Hindlimb muscle (tissue), 1 donor: ENCODE measurements at regions not wholly inside any gene's neighbourhood (a gene's known extent, or its start where the extent isn't known, plus 50 kb on each side); places are given as distances from the start of the nearest gene placed in this dataset.
"Not testable (repeated sequence)": the region's sequence is repeated elsewhere in the genome, so short reads cannot be mapped to it uniquely, and the experiment has no call there.

Experiments used
- DNase-seq: peaks from one replicate; pipeline ENCODE4 v3.0.0-alpha.2; 2013

GRCh38 chr5:173495225-173495904 is 121.1 kb downstream of the BOD1 start:
- DNase-seq = peak; percentile 76

DNA sequence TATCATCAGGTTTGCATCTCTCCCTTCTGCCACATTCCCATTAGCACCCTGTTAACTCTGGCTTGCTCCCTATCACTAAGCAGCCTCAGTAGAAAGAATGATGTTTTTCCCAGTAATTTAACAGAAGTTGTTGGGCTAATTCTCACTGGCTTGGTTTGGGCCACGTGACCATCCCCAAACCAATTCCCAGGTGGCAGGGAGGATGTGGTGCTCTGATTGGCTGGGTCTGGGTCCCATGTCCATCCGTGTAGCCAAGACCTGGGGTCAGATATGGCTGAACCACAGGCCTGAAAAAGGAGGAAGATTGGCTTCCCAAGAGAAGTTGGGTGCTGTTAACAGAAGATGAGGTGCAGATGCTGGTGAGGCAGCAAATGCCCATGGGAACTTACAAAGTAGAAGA is 122.0 kb downstream of the BOD1 start:
- no peak for DNase-seq

- no peak for DNase-seq
These were observed 122.6 kb downstream of the BOD1 start for GRCh38 chr5:173493846-173494245.

GRCh38 chr5:173493040-173493439 is 123.4 kb downstream of the BOD1 start:
- DNase-seq = no peak

DNA sequence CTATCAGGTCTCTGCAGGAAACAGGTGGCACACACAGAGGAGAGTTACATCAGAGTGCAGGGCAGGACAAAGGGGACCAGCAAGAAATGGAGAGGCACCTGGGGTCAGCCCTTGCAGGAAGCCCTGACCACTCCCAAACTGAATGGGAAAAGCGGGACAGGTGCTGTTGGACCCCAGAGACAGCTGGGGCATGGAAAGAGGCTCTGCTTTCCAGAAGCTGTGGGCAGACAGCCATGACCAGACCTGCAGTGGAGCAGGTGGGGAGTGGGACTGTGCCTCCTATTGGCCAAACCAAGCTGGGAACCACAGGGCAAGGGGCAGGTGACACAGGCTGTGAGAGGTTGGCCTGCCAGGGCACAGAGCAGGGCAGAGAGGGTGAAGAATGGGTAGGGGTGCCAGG is 125.8 kb downstream of the BOD1 start:
- no peak for DNase-seq

- no peak for DNase-seq
These were observed 128.3 kb downstream of the BOD1 start for GRCh38 chr5:173488144-173488543.

DNA sequence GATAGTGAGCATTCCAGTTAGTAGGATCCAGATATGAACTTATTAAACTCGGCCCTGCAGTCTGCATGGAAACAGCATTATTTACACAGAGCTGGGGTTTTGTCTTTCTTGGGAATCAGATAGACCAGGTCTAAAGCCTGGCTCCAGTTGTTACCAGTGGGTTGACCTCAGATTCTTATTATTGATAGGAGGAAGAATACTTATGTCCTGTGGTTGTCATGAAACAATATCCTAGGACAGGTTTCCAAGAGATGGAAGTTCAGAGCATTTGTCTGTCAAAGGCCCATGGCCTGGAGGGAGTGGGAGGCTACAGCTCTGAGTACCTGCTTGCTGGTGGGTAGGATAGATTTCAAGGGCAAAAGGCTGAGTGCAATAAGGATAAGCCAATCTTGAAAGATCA is 129.2 kb downstream of the BOD1 start:
- DNase-seq = no peak

DNA sequence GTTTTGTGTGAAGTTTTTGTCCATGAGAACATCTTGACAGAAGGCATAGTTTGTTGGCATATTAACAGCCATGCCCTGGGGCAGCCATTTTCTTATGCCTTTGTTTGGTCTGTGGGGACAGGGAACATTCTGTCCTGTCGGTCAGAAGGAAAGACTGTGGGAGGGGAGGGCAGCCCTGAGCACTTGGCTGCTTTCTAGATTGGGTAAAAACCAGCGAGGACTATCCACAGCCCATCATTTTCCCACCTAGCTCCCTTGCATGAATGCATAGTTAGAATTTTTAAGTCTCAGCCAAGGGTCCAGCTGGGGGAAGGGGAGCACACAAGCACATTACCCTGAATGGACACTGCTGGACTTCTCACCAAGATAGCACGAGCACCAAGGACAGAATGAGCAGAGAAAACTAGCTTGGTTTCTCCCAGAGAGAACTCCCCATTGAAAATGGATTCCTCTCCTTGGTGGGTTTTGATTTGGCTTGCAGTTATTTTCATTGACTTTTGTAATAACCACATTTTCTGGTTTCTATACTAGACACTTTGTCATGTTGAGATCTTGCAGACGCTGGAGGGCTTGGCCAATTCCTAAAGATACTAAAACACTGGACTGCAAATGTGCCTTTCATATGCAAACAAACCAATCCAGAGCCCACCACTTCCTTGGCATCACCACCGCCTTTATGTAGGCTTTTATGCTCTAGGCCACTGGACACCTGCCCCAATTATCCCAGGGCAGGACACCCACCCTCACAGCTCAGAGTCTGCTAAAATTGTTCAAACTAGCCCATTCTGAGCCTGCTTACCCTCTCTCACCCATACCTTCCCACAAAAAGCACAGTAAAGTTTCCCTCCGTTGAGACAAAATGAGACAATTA is 129.9 kb downstream of the BOD1 start:
- no peak for DNase-seq

DNA sequence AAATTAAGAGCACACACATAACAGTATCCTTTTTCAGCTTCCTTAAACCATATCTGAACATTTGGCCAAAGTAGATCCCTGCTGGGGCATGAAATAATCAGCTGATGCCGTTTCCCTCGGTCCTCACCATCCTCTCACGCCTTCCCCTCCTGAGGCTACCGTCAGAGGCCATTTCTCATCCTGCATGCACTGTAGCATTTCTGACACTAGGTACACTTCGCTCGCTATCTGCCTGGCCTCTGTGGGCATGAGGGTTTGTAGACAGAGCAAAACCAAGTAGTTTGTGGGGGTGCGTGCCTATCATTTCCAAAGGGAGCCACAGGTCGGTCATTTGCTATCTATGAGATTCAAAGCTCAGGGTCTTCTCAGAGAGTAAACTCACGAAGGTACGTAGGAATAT is 131.9 kb downstream of the BOD1 start:
- DNase-seq = no peak

GRCh38 chr5:173483599-173483998 is 132.9 kb downstream of the BOD1 start:
- DNase-seq = not testable (repeated sequence)

DNA sequence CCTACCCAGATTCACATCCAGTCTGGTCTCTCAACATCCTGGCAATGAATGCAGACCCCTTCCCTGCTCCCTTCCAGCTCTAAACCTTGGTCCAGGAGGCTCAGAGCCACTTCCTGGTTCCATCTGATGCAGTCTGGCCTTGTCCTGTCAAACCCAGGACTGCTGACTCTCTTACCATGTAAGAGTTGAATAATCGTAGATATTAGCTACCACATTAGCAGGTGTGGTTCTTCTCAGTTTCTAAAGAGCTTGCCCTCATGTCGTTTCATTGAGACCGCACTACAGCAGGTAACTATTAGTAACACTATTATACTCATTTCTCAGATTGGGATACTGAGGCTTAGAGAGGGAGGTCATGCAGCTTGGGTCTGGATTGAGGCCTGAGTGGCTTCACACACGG is 133.3 kb downstream of the BOD1 start:
- DNase-seq = no peak

DNA sequence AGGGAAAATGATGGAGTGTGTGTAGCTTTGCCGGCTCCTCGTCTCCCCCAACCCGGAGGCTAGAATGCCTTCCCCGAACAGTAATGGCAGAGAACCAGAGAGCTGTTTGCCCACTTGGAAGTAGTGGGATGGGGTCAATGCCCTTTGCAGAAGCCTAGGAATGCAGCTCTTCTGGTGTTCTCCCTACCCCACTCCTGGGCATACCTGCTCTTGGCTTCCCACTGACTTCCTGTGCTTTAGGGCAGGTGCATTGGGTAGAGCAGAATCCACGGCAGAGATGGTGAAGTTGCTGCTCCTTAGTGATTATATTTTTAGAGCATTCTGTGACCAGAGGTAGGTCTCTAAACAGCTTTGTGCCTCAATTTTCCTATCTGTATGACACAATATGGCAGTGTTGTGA is 134.6 kb downstream of the BOD1 start:
- DNase-seq = no peak

DNA sequence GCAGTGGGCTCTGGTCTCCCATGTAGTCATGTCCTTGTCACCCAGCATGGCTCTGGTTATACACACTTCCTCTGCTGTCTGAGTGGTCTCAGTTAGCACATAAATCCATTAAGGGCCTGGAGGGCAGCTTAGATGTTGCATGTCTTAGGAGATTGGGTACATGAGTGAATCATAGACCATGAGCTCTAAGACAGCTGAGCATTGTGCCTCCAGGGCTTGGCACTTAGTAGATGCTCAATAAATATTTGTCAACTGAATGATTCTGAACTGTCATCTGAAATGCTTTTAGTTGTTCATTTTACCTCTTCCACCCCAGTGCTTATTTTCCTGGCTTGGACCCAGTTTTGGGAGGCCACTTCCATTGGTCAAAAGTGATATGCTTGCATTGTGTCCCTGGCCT is 135.6 kb downstream of the BOD1 start:
- no peak for DNase-seq

GRCh38 chr5:173479711-173480110 is 136.7 kb downstream of the BOD1 start:
- DNase-seq = no peak

GRCh38 chr5:173477345-173478040 is 139.0 kb downstream of the BOD1 start:
- DNase-seq = no peak

- no peak for DNase-seq
These were observed 140.7 kb downstream of the BOD1 start for GRCh38 chr5:173475780-173476179.

DNA sequence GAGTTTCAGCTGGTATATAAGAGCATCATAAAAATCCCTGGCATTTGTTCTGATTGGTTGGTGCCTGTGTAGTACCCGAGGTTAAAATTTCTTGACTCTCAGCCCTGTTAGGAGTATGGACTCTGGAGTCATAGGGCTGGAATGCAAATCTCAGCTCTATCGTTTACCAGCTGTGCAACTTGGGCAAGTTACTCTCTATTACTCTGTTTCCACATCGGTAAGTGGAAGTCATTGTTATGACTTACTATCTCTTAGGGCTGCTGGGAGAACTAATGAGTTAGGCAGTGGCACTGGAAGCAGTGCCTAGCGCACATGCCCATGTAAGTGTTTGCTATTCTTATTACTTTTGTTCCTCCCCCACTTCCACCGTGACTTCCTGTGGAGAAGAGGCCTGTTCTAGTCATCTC is 141.6 kb downstream of the BOD1 start:
- no peak for DNase-seq

- DNase-seq = no peak
These were observed 143.2 kb downstream of the BOD1 start for GRCh38 chr5:173473288-173473687.

DNA sequence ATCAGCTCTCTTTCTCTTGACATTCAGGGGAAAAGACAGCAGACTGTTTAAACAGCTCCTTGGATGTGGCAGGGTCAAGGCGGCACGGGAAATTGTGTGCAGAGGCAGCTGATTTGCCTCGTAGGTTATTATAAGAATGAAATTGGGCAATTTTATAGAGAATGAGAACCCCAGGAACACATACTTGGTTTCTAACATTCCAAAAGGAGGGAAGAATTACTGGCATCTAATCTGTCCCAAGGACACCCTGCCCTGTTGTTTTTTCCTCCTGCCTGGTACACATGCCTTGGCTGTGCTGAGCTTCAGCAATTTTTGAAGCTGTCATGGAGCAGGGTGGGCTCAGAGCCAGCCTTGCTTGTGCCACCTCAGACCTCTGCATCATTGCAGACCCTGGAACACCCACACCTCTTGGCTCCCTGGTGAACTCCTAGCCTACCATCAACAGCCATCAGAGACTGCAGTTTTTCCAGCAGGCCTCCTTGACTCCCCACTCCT is 143.6 kb downstream of the BOD1 start:
- no peak for DNase-seq

- DNase-seq = peak; percentile 70
These were observed 143.9 kb upstream of the STC2 start for GRCh38 chr5:173472164-173472563.

DNA sequence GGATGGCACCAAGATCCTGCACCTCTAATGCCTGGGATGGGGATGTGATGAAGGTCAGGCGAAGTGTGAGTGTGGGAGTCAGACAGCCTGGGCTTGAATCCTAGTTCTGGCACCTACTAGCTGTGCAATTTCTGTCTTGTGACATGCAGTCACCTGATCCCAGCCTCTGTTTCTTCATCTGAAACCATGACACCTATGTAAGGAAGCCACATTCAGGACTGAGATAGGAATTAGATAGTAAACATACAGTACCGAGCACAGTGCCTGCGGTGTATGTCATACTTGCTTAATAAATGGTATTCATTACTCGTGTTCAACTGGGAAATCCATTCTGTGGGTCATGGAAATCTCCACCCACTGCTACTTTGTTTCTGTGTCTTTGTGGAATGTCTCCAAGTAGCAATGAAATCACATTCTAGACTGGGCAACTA is 140.6 kb upstream of the STC2 start:
- DNase-seq = no peak

DNA sequence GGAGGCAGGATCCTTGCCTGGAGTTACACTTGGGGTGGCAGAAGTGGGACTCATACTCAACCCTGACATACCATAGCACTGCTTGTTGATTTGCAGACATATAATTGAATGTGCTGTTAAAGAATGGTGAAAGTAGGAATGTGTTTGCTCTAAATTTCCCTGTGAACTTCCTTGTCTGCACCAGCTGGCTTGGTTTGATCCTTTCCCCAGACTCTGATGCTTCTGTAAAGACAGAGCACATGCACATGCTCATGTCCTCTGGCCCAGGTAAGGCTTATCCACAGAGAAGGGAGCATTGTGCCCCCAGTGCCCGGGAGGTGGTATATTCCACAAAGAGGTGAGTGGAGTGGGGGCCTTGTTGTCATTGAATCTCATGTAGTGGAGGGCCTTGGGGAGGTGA is 138.0 kb upstream of the STC2 start:
- no peak for DNase-seq

DNA sequence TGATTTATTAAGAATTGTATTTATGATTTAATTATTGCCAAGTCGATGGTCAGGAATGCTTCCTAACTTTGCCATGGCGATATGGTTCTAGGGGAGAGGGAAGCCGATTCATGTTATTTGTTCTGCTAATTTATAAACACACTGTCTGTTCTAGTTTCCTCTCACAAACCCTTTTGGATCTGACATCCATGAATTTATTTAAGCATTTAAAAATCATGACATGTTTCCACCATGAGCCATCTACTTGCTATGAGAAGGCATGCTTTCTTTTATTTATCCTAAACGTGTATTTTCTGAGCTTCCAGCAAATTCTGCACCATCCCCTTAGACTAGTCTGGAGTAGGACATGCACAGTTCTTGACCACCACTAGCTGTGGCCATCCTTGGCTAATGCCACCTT is 136.6 kb upstream of the STC2 start:
- DNase-seq = no peak
